ENCODE measurements at regions not wholly inside any gene's neighbourhood (a gene's known extent, or its start where the extent isn't known, plus 50 kb on each side); places are given as distances from the start of the nearest gene placed in this dataset.

GRCh38 chr1:228884615-228885566 lies 149.6 kb downstream of the RHOU start:
- Histone ChIP-seq H3K9me3 (ENCODE audit: severe bottlenecking) (no peaks in the 10 kb centered on the region), H3K4me1 (ENCODE audit: insufficient read depth, poor library complexity, severe bottlenecking) (no peaks in the 10 kb centered on the region), H3K4me3 (ENCODE audit: severe bottlenecking) (no peak overlapping the region), H3K27me3 (ENCODE audit: insufficient read depth, poor library complexity, severe bottlenecking) (no peaks in the 10 kb centered on the region), H3K27ac (ENCODE audit: poor library complexity, severe bottlenecking) (no peak overlapping the region), H3K36me3 (ENCODE audit: low read depth) (no peaks in the 10 kb centered on the region)
- ATAC-seq (ENCODE audit: low read depth) (no peak), DNase-seq (ENCODE audit: low spot score) (no peak)
- no peak for TF ChIP-seq CTCF (IDR thresholded peaks at IDR 0.05; ENCODE audit: poor library complexity, severe bottlenecking)

GRCh38 chr1:228885845-228886244 lies 150.6 kb downstream of the RHOU start:
- no peaks in the 10 kb centered on the region for H3K36me3 ChIP-seq (ENCODE audit: low read depth)

GRCh38 chr1:228887101-228887500 lies 151.8 kb downstream of the RHOU start:
- Histone ChIP-seq H3K4me1 (ENCODE audit: insufficient read depth, poor library complexity, severe bottlenecking) (no peaks in the 10 kb centered on the region), H3K27ac (ENCODE audit: poor library complexity, severe bottlenecking) (no peak overlapping the region), H3K9me3 (ENCODE audit: severe bottlenecking) (no peaks in the 10 kb centered on the region), H3K27me3 (ENCODE audit: insufficient read depth, poor library complexity, severe bottlenecking) (no peaks in the 10 kb centered on the region), H3K4me3 (ENCODE audit: severe bottlenecking) (no peak overlapping the region), H3K36me3 (ENCODE audit: low read depth) (no peaks in the 10 kb centered on the region)
- DNase-seq (ENCODE audit: low spot score): no peak
- no peak for ATAC-seq (ENCODE audit: low read depth)
- TF ChIP-seq CTCF (IDR thresholded peaks at IDR 0.05; ENCODE audit: poor library complexity, severe bottlenecking): no peak

More at GRCh38 chr1:228885845-228886244, 150.6 kb downstream of the RHOU start:
- no peaks in the 10 kb centered on the region for H3K4me1 ChIP-seq (ENCODE audit: insufficient read depth, poor library complexity, severe bottlenecking)
- no peaks in the 10 kb centered on the region for H3K9me3 ChIP-seq (ENCODE audit: severe bottlenecking)
- no peak for ATAC-seq (ENCODE audit: low read depth)
- H3K27me3 ChIP-seq (ENCODE audit: insufficient read depth, poor library complexity, severe bottlenecking): no peaks in the 10 kb centered on the region
- no peak for TF ChIP-seq CTCF (IDR thresholded peaks at IDR 0.05; ENCODE audit: poor library complexity, severe bottlenecking)
- no peak overlapping the region for H3K27ac ChIP-seq (ENCODE audit: poor library complexity, severe bottlenecking)
- no peak overlapping the region for H3K4me3 ChIP-seq (ENCODE audit: severe bottlenecking)
- DNase-seq (ENCODE audit: low spot score): no peak

GRCh38 chr1:228887960-228888359 lies 152.7 kb downstream of the RHOU start:
- H3K27me3 ChIP-seq (ENCODE audit: insufficient read depth, poor library complexity, severe bottlenecking): no peaks in the 10 kb centered on the region
- no peaks in the 10 kb centered on the region for H3K4me1 ChIP-seq (ENCODE audit: insufficient read depth, poor library complexity, severe bottlenecking)
- H3K4me3 ChIP-seq (ENCODE audit: severe bottlenecking): no peak overlapping the region
- ATAC-seq (ENCODE audit: low read depth): no peak
- H3K27ac ChIP-seq (ENCODE audit: poor library complexity, severe bottlenecking): no peak overlapping the region
- no peaks in the 10 kb centered on the region for H3K36me3 ChIP-seq (ENCODE audit: low read depth)
- no peak for DNase-seq (ENCODE audit: low spot score)
- TF ChIP-seq CTCF (IDR thresholded peaks at IDR 0.05; ENCODE audit: poor library complexity, severe bottlenecking): no peak
- H3K9me3 ChIP-seq (ENCODE audit: severe bottlenecking): no peaks in the 10 kb centered on the region

GRCh38 chr1:228889289-228889688 lies 154.0 kb downstream of the RHOU start:
- no peaks in the 10 kb centered on the region for H3K27me3 ChIP-seq (ENCODE audit: insufficient read depth, poor library complexity, severe bottlenecking)
- TF ChIP-seq CTCF (IDR thresholded peaks at IDR 0.05; ENCODE audit: poor library complexity, severe bottlenecking): no peak
- DNase-seq (ENCODE audit: low spot score) (no peak), ATAC-seq (ENCODE audit: low read depth) (no peak)
- no peaks in the 10 kb centered on the region for H3K9me3 ChIP-seq (ENCODE audit: severe bottlenecking)
- no peaks in the 10 kb centered on the region for H3K4me1 ChIP-seq (ENCODE audit: insufficient read depth, poor library complexity, severe bottlenecking)
- no peaks in the 10 kb centered on the region for H3K36me3 ChIP-seq (ENCODE audit: low read depth)
- H3K4me3 ChIP-seq (ENCODE audit: severe bottlenecking): no peak overlapping the region
- H3K27ac ChIP-seq (ENCODE audit: poor library complexity, severe bottlenecking): no peak overlapping the region

Measured in RWPE2 (cell line).